A549 (cell line): ENCODE measurements at regions not wholly inside any gene's neighbourhood (a gene's known extent, or its start where the extent isn't known, plus 50 kb on each side); places are given as distances from the start of the nearest gene placed in this dataset.

Experiments used
- HMGXB4 ChIP-seq: fragments of 250-450 bp; sonication (Bioruptor Pico); IDR thresholded peaks from 2 replicates; pipeline ENCODE4 v1.5.0; 2021; ENCODE audit warnings: mild to moderate bottlenecking, moderate library complexity, borderline replicate concordance
- MAZ ChIP-seq: fragments of 150-350 bp; IDR thresholded peaks from 2 replicates; pipeline ENCODE4 v1.6.1; 2014; ENCODE audit warnings: antibody characterized with exemption, low read depth, low read length, borderline replicate concordance
- RCOR1 ChIP-seq: fragments of 150-350 bp; IDR thresholded peaks from 2 replicates; pipeline ENCODE4 v1.6.1; 2014; ENCODE audit warnings: antibody characterized with exemption, low read length, low read depth

GRCh38 chr14:86373886-86374285, 843.9 kb downstream of the FLRT2 start:
- TF ChIP-seq HMGXB4 (CRISPR knock-in tag) (no peak), RCOR1 (no peak), MAZ (no peak)
